Ascending aorta (tissue), 2 donors: ENCODE measurements at regions not wholly inside any gene's neighbourhood (a gene's known extent, or its start where the extent isn't known, plus 50 kb on each side); places are given as distances from the start of the nearest gene placed in this dataset.

Experiments used
- DNase-seq, 2 donors: peaks; one replicate each; pipeline ENCODE4 v3.0.0-alpha.2; 2019; ENCODE audit warnings: low spot score in 2 of 2
- H3K27ac ChIP-seq, 2 donors: fragments of 200-600 bp; sonication (generic); one replicate each; pipeline ENCODE4 v1.5.1; 2016 to 2017; ENCODE audit warnings: mild to moderate bottlenecking in 1 of 2
- H3K27me3 ChIP-seq: fragments of 200-600 bp; sonication (generic); one replicate; pipeline ENCODE4 v1.5.1; 2017
- H3K36me3 ChIP-seq, 2 donors: fragments of 200-600 bp; sonication (generic); one replicate each; pipeline ENCODE4 v1.5.1; 2016
- H3K4me1 ChIP-seq, 2 donors: fragments of 200-600 bp; sonication (generic); one replicate each; pipeline ENCODE4 v1.5.1; 2016 to 2017; ENCODE audit warnings: mild to moderate bottlenecking in 1 of 2
- H3K4me3 ChIP-seq, 2 donors: fragments of 200-600 bp; sonication (generic); one replicate each; pipeline ENCODE4 v1.5.1; 2016 to 2017; ENCODE audit warnings: mild to moderate bottlenecking in 1 of 2
- H3K9me3 ChIP-seq, 2 donors: fragments of 200-600 bp; sonication (generic); one replicate each; pipeline ENCODE4 v1.5.1; 2016
- CTCF ChIP-seq, 3 experiments: fragments of 200-600 bp in 2 of 3; fragments of 450-650 bp in 1 of 3; sonication (generic) in 2 of 3; IDR thresholded peaks; one replicate each; pipeline ENCODE4 v1.5.1; 2016 to 2019; ENCODE audit warnings: antibody characterized with exemption in 3 of 3, mild to moderate bottlenecking in 1 of 3, moderate library complexity in 1 of 3
- intact Hi-C: fragments of 100-400 bp; cut with DNase I; formaldehyde crosslinking; loops from one replicate; pipeline ENCODE4 v1.15.1; 2023

DNA sequence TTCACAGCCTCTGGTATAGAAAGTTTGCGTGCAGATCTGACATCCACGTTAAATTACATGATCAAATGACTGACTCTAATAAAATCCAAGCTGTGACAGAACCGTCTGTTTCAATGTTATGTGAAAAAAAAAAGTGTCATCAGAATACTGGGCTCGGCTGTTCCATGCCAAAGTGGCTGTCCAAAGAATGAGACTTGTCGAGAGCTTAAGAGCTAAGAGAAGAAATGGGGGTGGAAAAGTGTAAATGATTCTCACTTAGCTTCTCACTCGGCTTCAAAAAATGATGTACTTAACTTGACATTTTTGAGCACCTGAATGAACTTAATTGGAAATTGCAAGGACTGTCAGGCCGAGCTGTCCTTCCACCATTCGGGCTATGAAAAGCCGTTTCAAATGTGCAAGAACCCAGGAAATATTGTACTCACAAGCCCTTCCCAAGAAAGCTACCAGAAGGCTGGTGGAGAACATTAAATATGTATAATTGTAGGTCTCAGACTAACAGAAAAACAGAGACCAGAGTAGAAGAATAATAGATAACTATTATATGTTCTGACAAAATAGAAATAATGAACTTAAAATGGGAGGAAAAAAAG is 78.0 kb downstream of the DIO3 start:
- TF ChIP-seq CTCF (IDR thresholded peaks at IDR 0.05): no peak
- no peaks in the 10 kb centered on the region for H3K27me3 ChIP-seq
- H3K4me3 ChIP-seq: no peak overlapping the region
- no peaks in the 10 kb centered on the region for H3K9me3 ChIP-seq
- H3K4me1 ChIP-seq: no peaks in the 10 kb centered on the region
- H3K36me3 ChIP-seq: no peaks in the 10 kb centered on the region
- intact Hi-C loops: loop anchor here (10.0 kb wide), 1 partner anchor 785 kb away; no protein-coding TSS in a partner anchor
- no peak for DNase-seq
- H3K27ac ChIP-seq: no peak overlapping the region

GRCh38 chr14:101643651-101644050 is 82.4 kb downstream of the DIO3 start:
- Histone ChIP-seq H3K4me1 (no peaks in the 10 kb centered on the region), H3K4me3 (no peak overlapping the region), H3K36me3 (no peaks in the 10 kb centered on the region), H3K27me3 (no peaks in the 10 kb centered on the region), H3K27ac (no peak overlapping the region), H3K9me3 (peaks cover 0 to 9% of the 10 kb centered on the region in 2 donors)
- intact Hi-C loops: no loop called here
- TF ChIP-seq CTCF (IDR thresholded peaks at IDR 0.05): no peak
- no peak for DNase-seq

DNA sequence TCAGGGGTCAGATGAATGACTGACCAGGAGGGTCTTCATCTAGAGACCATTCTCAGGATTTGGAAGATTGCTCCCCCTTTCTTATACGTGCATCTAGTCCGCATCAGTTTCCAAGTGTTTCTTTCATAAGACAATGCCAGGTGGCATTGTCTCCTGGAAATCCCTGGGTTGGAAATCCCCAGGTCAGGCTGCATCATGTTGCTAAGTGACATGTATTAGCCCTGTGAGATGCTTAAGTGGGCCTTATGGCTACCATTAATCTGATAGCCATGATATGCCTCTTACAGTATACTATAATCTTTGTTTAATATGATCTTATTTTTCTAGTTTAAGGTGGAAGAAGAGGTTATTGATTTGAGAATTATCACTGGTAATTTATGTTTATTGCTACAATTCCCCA is 92.8 kb downstream of the DIO3 start:
- H3K4me1 ChIP-seq: no peaks in the 10 kb centered on the region
- H3K27me3 ChIP-seq: no peaks in the 10 kb centered on the region
- H3K36me3 ChIP-seq: no peaks in the 10 kb centered on the region
- TF ChIP-seq CTCF (IDR thresholded peaks at IDR 0.05): no peak
- H3K9me3 ChIP-seq: no peaks in the 10 kb centered on the region
- no peak for DNase-seq
- intact Hi-C loops: no loop called here
- H3K27ac ChIP-seq: no peak overlapping the region
- H3K4me3 ChIP-seq: no peak overlapping the region

- no peak for DNase-seq
- no peaks in the 10 kb centered on the region for H3K36me3 ChIP-seq
- no peak overlapping the region for H3K4me3 ChIP-seq
- no peak for TF ChIP-seq CTCF (IDR thresholded peaks at IDR 0.05)
- no peaks in the 10 kb centered on the region for H3K4me1 ChIP-seq
- H3K27me3 ChIP-seq: no peaks in the 10 kb centered on the region
- intact Hi-C loops: no loop called here
- H3K27ac ChIP-seq: no peak overlapping the region
- H3K9me3 ChIP-seq: no peaks in the 10 kb centered on the region
Measured at GRCh38 chr14:101657372-101657771, 96.1 kb downstream of the DIO3 start.

- H3K9me3 ChIP-seq: peaks cover 0 to 12% of the 10 kb centered on the region in 2 donors
- H3K36me3 ChIP-seq: no peaks in the 10 kb centered on the region
- no peak overlapping the region for H3K4me3 ChIP-seq
- no peak for TF ChIP-seq CTCF (IDR thresholded peaks at IDR 0.05)
- DNase-seq: no peak
- no peak overlapping the region for H3K27ac ChIP-seq
- H3K27me3 ChIP-seq: no peaks in the 10 kb centered on the region
- no peaks in the 10 kb centered on the region for H3K4me1 ChIP-seq
- intact Hi-C loops: no loop called here
Measured at GRCh38 chr14:101665478-101666078, 95.9 kb upstream of the PPP2R5C start.
